NAMALWA (cell line): ENCODE measurements at regions not wholly inside any gene's neighbourhood (a gene's known extent, or its start where the extent isn't known, plus 50 kb on each side); places are given as distances from the start of the nearest gene placed in this dataset.
"Not testable (repeated sequence)": the region's sequence is repeated elsewhere in the genome, so short reads cannot be mapped to it uniquely, and the experiment has no call there.

ENCODE experiments used
- DNase-seq: peaks from one replicate; pipeline ENCODE4 v3.0.0-alpha.2; 2015; ENCODE audit warnings: low spot score

GRCh38 chr2:52386433-52387030 lies 1354.6 kb upstream of the NRXN1 start:
- DNase-seq: no peak

GRCh38 chr2:52383541-52383940 lies 1351.6 kb upstream of the NRXN1 start:
- no peak for DNase-seq

- DNase-seq: no peak
Observed at GRCh38 chr2:52369178-52369577, 1337.2 kb upstream of the NRXN1 start.

- no peak for DNase-seq
Observed at GRCh38 chr2:52368141-52368540, 1336.2 kb upstream of the NRXN1 start.

- DNase-seq: no peak
Observed at GRCh38 chr2:52365946-52366345, 1334.0 kb upstream of the NRXN1 start.

GRCh38 chr2:52356556-52356955 lies 1324.6 kb upstream of the NRXN1 start:
- no peak for DNase-seq

- no peak for DNase-seq
Observed at GRCh38 chr2:52347292-52347691, 1315.4 kb upstream of the NRXN1 start.

GRCh38 chr2:52345676-52346075 lies 1313.7 kb upstream of the NRXN1 start:
- no peak for DNase-seq

GRCh38 chr2:52345082-52345481 lies 1313.2 kb upstream of the NRXN1 start:
- no peak for DNase-seq

- DNase-seq: no peak
Observed at GRCh38 chr2:52343706-52344266, 1311.9 kb upstream of the NRXN1 start.

- DNase-seq: no peak
Observed at GRCh38 chr2:52343010-52343409, 1311.1 kb upstream of the NRXN1 start.

- no peak for DNase-seq
Observed at GRCh38 chr2:52342458-52342857, 1310.5 kb upstream of the NRXN1 start.

- DNase-seq: no peak
Observed at GRCh38 chr2:52341732-52342131, 1309.8 kb upstream of the NRXN1 start.

GRCh38 chr2:52340171-52340570 lies 1308.2 kb upstream of the NRXN1 start:
- DNase-seq: no peak

GRCh38 chr2:52337786-52338185 lies 1305.9 kb upstream of the NRXN1 start:
- DNase-seq: not testable (repeated sequence)

- DNase-seq: no peak
Observed at GRCh38 chr2:52336951-52337350, 1305.0 kb upstream of the NRXN1 start.

GRCh38 chr2:52335727-52336126 lies 1303.8 kb upstream of the NRXN1 start:
- no peak for DNase-seq

GRCh38 chr2:52334185-52334584 lies 1302.3 kb upstream of the NRXN1 start:
- DNase-seq: no peak

- DNase-seq: no peak
Observed at GRCh38 chr2:52327641-52328040, 1295.7 kb upstream of the NRXN1 start.

GRCh38 chr2:52314231-52314630 lies 1282.3 kb upstream of the NRXN1 start:
- no peak for DNase-seq

GRCh38 chr2:52312486-52312885 lies 1280.6 kb upstream of the NRXN1 start:
- no peak for DNase-seq

GRCh38 chr2:52311862-52312261 lies 1279.9 kb upstream of the NRXN1 start:
- DNase-seq: no peak

GRCh38 chr2:52308156-52308555 lies 1276.2 kb upstream of the NRXN1 start:
- DNase-seq: no peak

GRCh38 chr2:52294628-52295027 lies 1262.7 kb upstream of the NRXN1 start:
- no peak for DNase-seq
